Type B pancreatic cell (in vitro differentiated cells): ENCODE measurements at regions not wholly inside any gene's neighbourhood (a gene's known extent, or its start where the extent isn't known, plus 50 kb on each side); places are given as distances from the start of the nearest gene placed in this dataset.

Experiments used
- DNase-seq: peaks from one replicate; pipeline ENCODE4 v3.0.0; 2021; ENCODE audit warnings: mixed read lengths; ENCODE audit not compliant: unreplicated experiment; ENCODE audit errors: extremely low spot score
- H3K27ac Mint-ChIP-seq: 2 replicates; pipeline ENCODE4 v1.8.0; 2021; ENCODE audit warnings: mild to moderate bottlenecking, mixed read lengths
- H3K27me3 Mint-ChIP-seq: 2 replicates; pipeline ENCODE4 v1.8.0; 2021; ENCODE audit warnings: mixed read lengths
- H3K36me3 Mint-ChIP-seq: 2 replicates; pipeline ENCODE4 v1.8.0; 2021; ENCODE audit warnings: mixed read lengths
- H3K4me1 Mint-ChIP-seq: one replicate; pipeline ENCODE4 v1.8.0; 2021; ENCODE audit warnings: mixed read lengths; ENCODE audit not compliant: unreplicated experiment
- H3K4me3 Mint-ChIP-seq: 2 replicates; pipeline ENCODE4 v1.8.0; 2021; ENCODE audit warnings: mild to moderate bottlenecking, mixed read lengths
- H3K9me3 Mint-ChIP-seq: 2 replicates; pipeline ENCODE4 v1.8.0; 2021; ENCODE audit warnings: mixed read lengths
- CTCF ChIP-seq: fragments of 200-600 bp; sonication (generic); conservative IDR thresholded peaks from 2 replicates; pipeline ENCODE4 v1.5.0; 2021; ENCODE audit warnings: antibody characterized with exemption, mild to moderate bottlenecking

GRCh38 chr12:13435235-13435933 is 238.9 kb downstream of the EMP1 start:
- Mint-ChIP-seq H3K27me3 (peaks cover 47% of the 10 kb centered on the region), H3K36me3 (peaks cover 3% of the 10 kb centered on the region), H3K27ac (no peak overlapping the region), H3K9me3 (no peaks in the 10 kb centered on the region), H3K4me1 (no peaks in the 10 kb centered on the region), H3K4me3 (no peak overlapping the region)
- no peak for DNase-seq
- TF ChIP-seq CTCF: no peak

GRCh38 chr12:13433768-13434167 is 237.2 kb downstream of the EMP1 start:
- no peak for TF ChIP-seq CTCF
- Mint-ChIP-seq H3K27ac (no peak overlapping the region), H3K9me3 (no peaks in the 10 kb centered on the region), H3K4me1 (no peaks in the 10 kb centered on the region), H3K4me3 (no peak overlapping the region), H3K36me3 (no peaks in the 10 kb centered on the region), H3K27me3 (peaks cover 47% of the 10 kb centered on the region)
- DNase-seq: no peak

GRCh38 chr12:13431041-13431440 is 234.5 kb downstream of the EMP1 start:
- Mint-ChIP-seq H3K36me3 (no peaks in the 10 kb centered on the region), H3K27me3 (peaks cover 36% of the 10 kb centered on the region)

GRCh38 chr12:13428538-13429265 is 232.2 kb downstream of the EMP1 start:
- Mint-ChIP-seq H3K4me1 (no peaks in the 10 kb centered on the region), H3K27me3 (peaks cover 37% of the 10 kb centered on the region), H3K36me3 (no peaks in the 10 kb centered on the region), H3K27ac (no peak overlapping the region), H3K4me3 (no peak overlapping the region), H3K9me3 (no peaks in the 10 kb centered on the region)
- no peak for TF ChIP-seq CTCF
- no peak for DNase-seq

More at GRCh38 chr12:13431041-13431440, 234.5 kb downstream of the EMP1 start:
- Mint-ChIP-seq H3K4me1 (no peaks in the 10 kb centered on the region), H3K9me3 (no peaks in the 10 kb centered on the region), H3K27ac (no peak overlapping the region), H3K4me3 (no peak overlapping the region)
- no peak for DNase-seq
- TF ChIP-seq CTCF: no peak

- no peak for TF ChIP-seq CTCF
- H3K4me1 Mint-ChIP-seq: no peaks in the 10 kb centered on the region
- H3K27me3 Mint-ChIP-seq: peaks cover 30% of the 10 kb centered on the region
- no peaks in the 10 kb centered on the region for H3K9me3 Mint-ChIP-seq
- no peak overlapping the region for H3K27ac Mint-ChIP-seq
- H3K36me3 Mint-ChIP-seq: peaks cover 6% of the 10 kb centered on the region
- no peak for DNase-seq
- no peak overlapping the region for H3K4me3 Mint-ChIP-seq
These were observed 229.2 kb downstream of the EMP1 start for GRCh38 chr12:13425766-13426165.
